Upper lobe of right lung (tissue), 1 donor: ENCODE measurements at regions not wholly inside any gene's neighbourhood (a gene's known extent, or its start where the extent isn't known, plus 50 kb on each side); places are given as distances from the start of the nearest gene placed in this dataset.

ENCODE experiments used
- ATAC-seq: fragments of 200-7000 bp; cut with Tn5 transposase; one replicate; pipeline ENCODE4 v1.9.1; 2020; ENCODE audit warnings: mild to moderate bottlenecking, moderate library complexity
- DNase-seq: peaks from one replicate; pipeline ENCODE4 v3.0.0-alpha.2; 2020
- H3K27ac ChIP-seq: fragments of 200-600 bp; one replicate; pipeline ENCODE4 v1.8.0; 2022
- H3K27me3 ChIP-seq: fragments of 200-600 bp; one replicate; pipeline ENCODE4 v1.8.0; 2022; ENCODE audit warnings: mild to moderate bottlenecking
- H3K36me3 ChIP-seq: fragments of 200-600 bp; one replicate; pipeline ENCODE4 v1.8.0; 2022
- H3K4me1 ChIP-seq: fragments of 200-600 bp; one replicate; pipeline ENCODE4 v1.8.0; 2022
- H3K4me3 ChIP-seq: fragments of 200-600 bp; one replicate; pipeline ENCODE4 v1.8.0; 2022; ENCODE audit warnings: mild to moderate bottlenecking
- H3K9me3 ChIP-seq: fragments of 200-600 bp; one replicate; pipeline ENCODE4 v1.8.0; 2022
- intact Hi-C: fragments of 100-400 bp; cut with DNase I; formaldehyde crosslinking; loops from one replicate; pipeline ENCODE4 v1.11.0; 2022
- TF ChIP-seq, protein P1 (sequence below): fragments of 200-600 bp; IDR thresholded peaks from one replicate; pipeline ENCODE4 v1.8.0; 2022; ENCODE audit warnings: antibody characterized with exemption
- donor health status: DM: no; HTN: yes; CAD: no; lungs with severe emphysema.

DNA sequence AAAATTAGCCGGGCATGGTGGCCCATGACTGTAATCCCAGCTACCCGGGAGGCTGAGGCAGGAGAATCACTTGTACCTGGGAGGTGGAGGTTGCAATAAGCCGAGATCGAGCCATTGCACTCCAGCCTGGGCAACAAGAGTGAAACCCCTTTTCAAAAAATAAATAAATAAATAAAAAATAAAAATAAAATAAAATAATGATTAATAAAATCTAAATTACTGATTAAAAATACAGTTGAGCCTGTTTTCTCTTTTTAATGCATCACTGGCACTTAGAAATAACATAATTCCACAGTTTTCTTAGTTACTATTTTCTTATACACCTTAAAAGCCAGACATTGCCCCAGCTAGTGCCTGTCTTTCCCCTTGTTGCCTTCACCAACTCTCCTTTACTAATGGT is 922.8 kb upstream of the GJE1 start:
- intact Hi-C loops = no loop called here
- DNase-seq (no peak), ATAC-seq (no peak)
- Histone ChIP-seq H3K36me3 (no peaks in the 10 kb centered on the region), H3K27ac (no peak overlapping the region), H3K27me3 (no peaks in the 10 kb centered on the region), H3K4me1 (no peaks in the 10 kb centered on the region), H3K4me3 (no peak overlapping the region), H3K9me3 (no peaks in the 10 kb centered on the region)
- TF ChIP-seq, protein P1, sequence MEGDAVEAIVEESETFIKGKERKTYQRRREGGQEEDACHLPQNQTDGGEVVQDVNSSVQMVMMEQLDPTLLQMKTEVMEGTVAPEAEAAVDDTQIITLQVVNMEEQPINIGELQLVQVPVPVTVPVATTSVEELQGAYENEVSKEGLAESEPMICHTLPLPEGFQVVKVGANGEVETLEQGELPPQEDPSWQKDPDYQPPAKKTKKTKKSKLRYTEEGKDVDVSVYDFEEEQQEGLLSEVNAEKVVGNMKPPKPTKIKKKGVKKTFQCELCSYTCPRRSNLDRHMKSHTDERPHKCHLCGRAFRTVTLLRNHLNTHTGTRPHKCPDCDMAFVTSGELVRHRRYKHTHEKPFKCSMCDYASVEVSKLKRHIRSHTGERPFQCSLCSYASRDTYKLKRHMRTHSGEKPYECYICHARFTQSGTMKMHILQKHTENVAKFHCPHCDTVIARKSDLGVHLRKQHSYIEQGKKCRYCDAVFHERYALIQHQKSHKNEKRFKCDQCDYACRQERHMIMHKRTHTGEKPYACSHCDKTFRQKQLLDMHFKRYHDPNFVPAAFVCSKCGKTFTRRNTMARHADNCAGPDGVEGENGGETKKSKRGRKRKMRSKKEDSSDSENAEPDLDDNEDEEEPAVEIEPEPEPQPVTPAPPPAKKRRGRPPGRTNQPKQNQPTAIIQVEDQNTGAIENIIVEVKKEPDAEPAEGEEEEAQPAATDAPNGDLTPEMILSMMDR = no peak

DNA sequence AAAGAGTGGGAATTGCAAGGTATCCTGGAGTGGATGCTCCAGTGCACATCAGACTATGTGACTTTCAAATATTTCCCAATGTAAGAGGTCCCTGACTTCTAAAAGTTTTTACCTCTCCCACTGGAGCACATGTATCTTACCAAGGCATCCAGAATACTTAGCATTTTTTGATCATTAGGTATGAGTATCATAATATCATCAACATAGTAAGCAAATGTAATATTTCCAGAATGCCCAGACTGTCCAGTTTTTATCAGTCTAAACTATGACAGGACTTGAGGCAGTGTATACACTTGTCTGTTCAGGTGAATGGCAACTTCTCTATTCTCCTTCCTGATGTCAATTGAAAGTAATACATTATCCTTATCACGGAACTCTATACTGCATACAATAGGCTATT is 924.6 kb upstream of the GJE1 start:
- no peak for ATAC-seq
- no peaks in the 10 kb centered on the region for H3K36me3 ChIP-seq
- no peaks in the 10 kb centered on the region for H3K27me3 ChIP-seq
- DNase-seq = no peak
- H3K27ac ChIP-seq = no peak overlapping the region
- intact Hi-C loops = no loop called here
- no peak overlapping the region for H3K4me3 ChIP-seq
- TF ChIP-seq, protein P1 = no peak
- no peaks in the 10 kb centered on the region for H3K9me3 ChIP-seq
- no peaks in the 10 kb centered on the region for H3K4me1 ChIP-seq

DNA sequence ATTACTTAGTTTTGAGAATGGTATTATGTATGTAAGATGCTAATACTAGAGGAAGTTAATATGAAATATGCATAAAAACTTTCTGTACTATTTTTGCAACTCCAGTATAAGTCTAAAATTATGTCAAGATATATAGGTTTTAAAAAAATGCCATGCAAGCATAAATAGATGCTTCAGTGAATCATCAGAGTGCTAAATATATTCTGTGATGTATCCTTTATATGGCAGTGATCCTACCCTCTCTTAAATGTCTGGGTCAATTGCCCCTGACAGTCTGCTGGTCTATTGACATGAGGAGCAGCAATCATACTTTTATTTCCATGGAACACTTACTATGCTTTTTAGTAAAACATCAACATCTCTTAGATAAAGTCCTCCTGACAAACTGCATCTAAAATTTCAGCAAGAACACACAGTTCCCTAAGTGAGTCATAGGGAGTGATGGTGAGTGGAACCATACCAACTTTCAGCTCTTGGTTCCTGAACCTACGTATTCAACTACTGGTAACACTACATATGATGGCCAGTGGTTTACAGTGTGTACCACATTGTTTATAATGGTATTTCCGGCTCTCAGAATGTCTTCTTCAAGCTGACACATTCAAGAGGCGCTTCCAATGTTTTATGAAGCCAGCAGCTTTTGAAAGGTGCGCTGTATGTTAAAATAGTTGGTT is 928.7 kb upstream of the GJE1 start:
- TF ChIP-seq, protein P1 = no peak
- ATAC-seq (no peak), DNase-seq (no peak)
- no peak overlapping the region for H3K27ac ChIP-seq
- no peaks in the 10 kb centered on the region for H3K36me3 ChIP-seq
- no peaks in the 10 kb centered on the region for H3K4me1 ChIP-seq
- H3K4me3 ChIP-seq = no peak overlapping the region
- H3K9me3 ChIP-seq = no peaks in the 10 kb centered on the region
- intact Hi-C loops = no loop called here
- no peaks in the 10 kb centered on the region for H3K27me3 ChIP-seq

DNA sequence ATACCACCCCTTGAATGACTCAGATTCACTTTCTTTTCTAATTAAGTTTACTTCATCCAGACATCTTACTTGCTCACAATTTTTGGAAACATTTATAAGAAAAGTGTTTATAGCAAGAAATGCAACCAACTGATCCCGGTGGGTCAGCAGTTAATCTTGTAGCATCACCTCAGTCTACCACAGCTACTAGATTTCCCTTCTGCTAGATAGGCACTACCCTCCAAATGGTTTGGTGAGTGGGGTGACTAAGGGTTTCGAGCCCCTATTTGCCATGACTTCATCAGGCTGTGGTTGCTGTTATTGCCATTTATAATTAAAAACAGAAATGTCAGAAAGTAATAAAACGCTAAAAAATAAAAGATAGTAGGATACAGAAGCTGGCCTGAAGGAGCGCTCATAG is 930.1 kb upstream of the GJE1 start:
- no peak overlapping the region for H3K27ac ChIP-seq
- ATAC-seq = no peak
- no peak for DNase-seq
- no peaks in the 10 kb centered on the region for H3K27me3 ChIP-seq
- TF ChIP-seq, protein P1 = no peak
- intact Hi-C loops = no loop called here
- no peaks in the 10 kb centered on the region for H3K4me1 ChIP-seq
- no peaks in the 10 kb centered on the region for H3K9me3 ChIP-seq
- no peaks in the 10 kb centered on the region for H3K36me3 ChIP-seq
- H3K4me3 ChIP-seq = no peak overlapping the region

DNA sequence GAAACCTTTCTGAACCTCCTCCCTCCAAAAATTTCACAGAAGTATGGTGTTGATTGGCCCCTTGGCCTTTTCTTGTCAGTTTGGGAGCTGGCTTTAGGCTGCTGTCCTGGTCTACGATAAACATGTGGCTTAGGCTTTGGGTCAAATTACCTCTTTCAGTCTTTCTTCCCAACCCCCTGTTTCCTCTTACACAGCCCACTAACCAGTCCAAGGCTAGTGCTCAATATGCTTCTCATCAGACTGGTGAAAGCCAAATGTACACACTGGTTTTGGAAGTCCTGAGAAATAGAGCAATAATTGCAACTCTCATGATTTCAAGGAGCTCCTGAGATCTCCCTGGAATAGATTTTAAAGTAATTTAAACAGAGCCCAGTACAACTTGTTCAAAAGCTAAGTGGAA is 933.7 kb upstream of the GJE1 start:
- DNase-seq (no peak), ATAC-seq (peak; percentile 45)
- Histone ChIP-seq H3K36me3 (no peaks in the 10 kb centered on the region), H3K4me1 (no peaks in the 10 kb centered on the region), H3K9me3 (no peaks in the 10 kb centered on the region), H3K4me3 (no peak overlapping the region), H3K27ac (no peak overlapping the region), H3K27me3 (no peaks in the 10 kb centered on the region)
- intact Hi-C loops = no loop called here
- TF ChIP-seq, protein P1 = no peak
